GM18951 (cell line): ENCODE measurements at regions not wholly inside any gene's neighbourhood (a gene's known extent, or its start where the extent isn't known, plus 50 kb on each side); places are given as distances from the start of the nearest gene placed in this dataset.

ENCODE experiments used
- POLR2A ChIP-seq: IDR thresholded peaks from 4 replicates; pipeline ENCODE4 v1.6.1; 2011; ENCODE audit warnings: mild to moderate bottlenecking; ENCODE audit not compliant: insufficient read length, insufficient read depth; ENCODE audit errors: extremely low read depth
- in situ Hi-C: fragments of 300-500 bp; cut with MboI; formaldehyde crosslinking; loops from one replicate; pipeline ENCODE4 v1.12.0; 2022; ENCODE audit warnings: low sequenced_read_pairs, mixed read lengths, inconsistent platforms; ENCODE audit not compliant: unreplicated experiment

DNA sequence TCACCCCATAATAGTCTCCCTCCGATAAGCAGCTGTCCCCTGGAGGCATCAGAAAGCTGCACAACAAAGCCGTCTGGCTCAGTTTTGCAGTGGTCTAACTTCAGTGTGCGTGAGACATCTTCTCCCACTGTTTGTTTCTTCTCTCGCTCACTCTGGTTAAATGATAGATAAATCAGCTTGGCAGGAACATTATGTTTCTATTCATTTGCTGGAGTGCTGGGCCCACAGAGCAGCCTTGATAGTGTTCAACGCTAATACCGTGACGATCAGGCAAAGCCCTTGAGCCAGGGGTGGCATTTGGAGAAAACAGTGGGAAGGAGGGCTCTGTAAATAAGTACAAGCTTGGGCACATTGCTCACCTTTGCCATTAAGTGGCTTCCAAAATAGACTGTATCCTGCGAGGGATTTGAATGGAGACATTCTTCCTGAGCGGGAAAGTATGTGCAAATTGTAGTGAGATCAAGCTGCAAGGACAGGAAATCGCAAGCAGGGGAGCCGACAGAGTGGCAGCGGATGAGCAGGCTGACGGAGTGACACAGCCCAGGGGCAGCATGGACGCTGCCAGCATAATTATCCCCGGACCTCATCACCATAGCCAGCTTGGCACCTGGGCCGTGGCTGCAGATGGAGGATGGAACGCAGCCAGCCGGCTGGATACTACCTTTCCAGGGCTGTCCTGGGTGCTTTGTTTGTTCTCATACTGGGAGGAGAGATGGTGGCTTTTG, 256.8 kb upstream of the FZD8 start:
- in situ Hi-C loops: no loop called here
- TF ChIP-seq POLR2A: no peak

DNA sequence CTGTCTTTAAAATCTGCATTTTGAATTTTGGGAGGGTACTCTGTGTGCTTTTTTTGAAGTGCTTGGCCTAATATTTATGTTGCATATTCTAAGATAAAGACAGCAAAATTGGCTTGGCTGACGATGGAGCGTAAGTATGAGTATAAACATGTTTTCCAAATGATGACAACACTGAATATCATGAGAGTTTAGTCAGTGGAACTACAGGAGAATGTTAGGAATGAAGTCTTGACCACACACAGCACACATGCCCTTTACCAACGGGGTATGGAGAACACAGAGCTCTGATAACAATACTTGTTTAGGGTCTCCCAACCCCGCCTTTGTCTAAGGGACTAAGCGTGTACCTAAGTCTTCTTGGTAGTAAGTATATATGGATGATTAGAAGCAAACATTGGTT, 253.9 kb upstream of the FZD8 start:
- in situ Hi-C loops: no loop called here
- TF ChIP-seq POLR2A: no peak

DNA sequence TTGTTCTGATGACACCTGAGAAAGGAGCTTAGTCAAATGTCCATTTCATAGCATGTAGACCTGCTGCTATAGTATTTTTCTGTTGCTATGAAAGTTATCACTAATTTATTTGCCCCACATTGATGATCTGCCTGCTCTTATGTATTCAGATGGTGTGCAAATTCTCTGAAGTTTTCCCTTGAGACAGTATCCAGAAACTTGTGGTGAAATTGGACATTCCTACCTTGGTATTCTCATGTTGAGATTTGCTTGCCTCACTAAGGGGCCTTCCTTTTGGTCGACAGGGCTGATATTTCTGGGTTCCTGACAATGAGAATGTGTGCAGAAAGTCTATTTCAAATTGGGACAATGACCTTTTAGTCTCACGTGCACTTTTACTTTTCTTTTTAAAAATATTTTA, 253.2 kb upstream of the FZD8 start:
- in situ Hi-C loops: no loop called here
- TF ChIP-seq POLR2A: no peak

DNA sequence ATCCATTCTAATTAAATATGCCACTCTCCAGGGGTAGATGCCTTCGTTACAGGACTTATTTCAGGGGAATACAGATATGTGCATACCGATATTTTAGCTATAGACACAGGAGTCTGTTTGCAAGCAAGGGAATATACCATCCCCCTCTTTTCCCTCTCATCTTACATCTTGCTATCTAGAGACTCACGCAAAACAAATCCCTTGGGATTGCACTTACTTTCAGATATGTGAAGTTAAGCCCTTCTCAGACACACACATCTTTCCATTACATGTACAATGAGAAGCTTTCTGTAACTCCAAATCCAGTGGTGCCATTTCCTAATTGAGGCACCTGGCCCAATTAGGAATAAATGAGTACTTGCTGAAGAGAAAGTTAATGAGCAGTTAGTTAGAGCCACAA, 250.4 kb upstream of the FZD8 start:
- no peak for TF ChIP-seq POLR2A
- in situ Hi-C loops: no loop called here

DNA sequence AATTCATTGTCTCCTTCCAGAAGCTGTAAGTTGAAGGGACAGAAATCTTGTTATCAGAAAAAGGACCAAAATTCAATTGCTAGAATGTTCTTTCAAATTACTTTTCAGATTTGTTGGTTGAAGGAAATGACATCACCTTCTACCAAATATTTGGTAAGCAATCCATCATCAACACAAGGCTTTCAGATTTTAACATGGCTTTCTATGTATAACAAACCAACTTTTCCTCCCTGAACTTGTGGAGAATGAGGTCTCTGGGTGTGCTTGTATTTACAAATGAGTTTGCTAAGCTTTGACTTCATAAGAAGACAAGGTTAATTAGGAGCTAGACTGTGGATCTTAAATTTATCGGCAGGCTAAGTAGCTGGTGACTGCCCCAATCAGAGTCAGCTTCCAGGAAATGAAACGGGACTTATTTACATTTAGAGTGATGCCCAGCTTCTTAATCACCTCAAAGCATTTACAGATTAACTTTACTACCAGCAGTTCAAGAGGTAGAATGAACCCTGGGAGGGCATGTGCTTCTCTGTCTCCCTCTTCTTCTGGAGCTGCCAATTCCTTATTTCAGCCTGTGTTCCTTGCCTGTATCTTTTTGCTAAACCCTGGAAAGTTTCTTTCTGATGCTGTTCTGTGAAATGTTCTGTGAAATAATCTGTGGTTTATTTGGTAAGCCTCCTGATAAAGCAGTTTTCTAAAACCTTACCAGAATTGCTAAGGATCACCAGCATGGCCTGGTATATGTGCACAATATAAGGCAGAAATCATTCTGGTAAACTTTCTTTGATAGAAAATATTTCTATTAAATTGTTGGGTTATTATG, 248.8 kb upstream of the FZD8 start:
- in situ Hi-C loops: no loop called here
- no peak for TF ChIP-seq POLR2A

DNA sequence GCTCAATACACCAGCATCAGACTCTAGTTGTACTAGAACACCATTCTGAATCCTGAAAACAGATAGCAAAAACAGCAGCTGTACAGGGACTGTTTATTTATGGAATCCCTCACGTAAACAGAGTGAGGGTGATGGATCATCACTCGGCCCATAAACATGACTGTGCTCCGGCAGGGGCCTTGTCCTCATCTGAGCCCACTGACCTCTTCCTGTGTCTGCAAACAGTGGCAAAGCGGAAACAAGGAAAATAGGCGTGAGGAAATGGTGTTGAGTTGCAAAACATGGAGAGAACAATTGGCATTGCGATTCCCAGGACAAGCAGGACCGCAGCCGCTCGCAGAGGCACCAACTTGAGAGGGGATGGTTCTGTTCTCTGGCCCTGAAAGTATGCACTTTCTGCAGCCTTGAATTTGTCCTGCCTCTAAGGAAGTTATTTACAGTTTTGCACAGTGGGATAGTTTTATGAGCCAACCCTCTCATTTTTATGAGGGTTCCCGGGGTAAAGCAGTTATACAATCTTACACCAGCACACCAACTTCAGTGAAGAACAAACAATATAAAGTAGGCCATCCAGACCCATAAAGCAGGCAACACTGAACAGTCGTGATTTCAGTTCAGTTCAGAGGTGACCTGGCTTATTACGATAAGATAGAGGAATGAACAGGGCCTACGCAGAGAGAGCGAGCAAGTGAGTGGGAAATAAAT, 248.0 kb upstream of the FZD8 start:
- in situ Hi-C loops: no loop called here

DNA sequence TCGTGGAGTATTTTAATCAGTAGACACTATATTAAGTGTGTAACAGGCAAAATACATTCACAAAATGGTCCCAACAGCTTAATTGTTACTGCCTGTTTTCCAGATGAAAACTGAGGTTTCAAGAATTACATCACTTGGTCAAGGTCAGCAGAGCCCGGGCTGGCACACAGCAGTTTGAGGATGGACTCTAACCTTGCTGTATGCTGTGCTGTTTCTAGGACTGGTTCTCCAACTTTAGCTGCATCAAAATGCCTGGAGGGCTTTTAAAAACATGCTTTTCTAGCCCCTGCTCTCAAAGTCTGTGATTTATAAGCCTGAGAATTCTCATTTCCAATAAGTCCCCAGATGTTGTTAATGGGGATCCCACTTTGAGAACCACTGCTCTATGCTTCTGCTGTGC, 247.1 kb upstream of the FZD8 start:
- in situ Hi-C loops: no loop called here
- no peak for TF ChIP-seq POLR2A

More for the DNA sequence above, 248.0 kb upstream of the FZD8 start:
- TF ChIP-seq POLR2A: no peak

DNA sequence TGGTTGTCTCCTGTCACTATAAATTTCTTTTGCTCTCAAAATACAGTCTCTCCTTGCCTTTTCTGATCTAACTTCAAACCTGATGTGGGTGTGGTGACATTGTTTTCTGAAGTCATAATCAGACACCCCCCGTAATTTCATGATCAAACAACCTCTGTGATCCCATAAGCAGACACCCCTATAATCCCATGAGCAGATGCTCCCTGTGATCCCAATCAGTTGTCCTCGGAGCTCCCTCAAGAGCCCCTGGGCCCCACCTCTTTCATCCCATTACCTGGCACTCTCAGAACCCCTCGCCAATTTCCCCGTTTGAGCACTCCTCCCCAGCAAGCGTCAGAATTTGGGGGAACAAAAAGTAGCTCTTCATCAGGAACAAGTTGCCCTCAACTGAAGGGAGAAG, 246.3 kb upstream of the FZD8 start:
- in situ Hi-C loops: no loop called here
- no peak for TF ChIP-seq POLR2A

DNA sequence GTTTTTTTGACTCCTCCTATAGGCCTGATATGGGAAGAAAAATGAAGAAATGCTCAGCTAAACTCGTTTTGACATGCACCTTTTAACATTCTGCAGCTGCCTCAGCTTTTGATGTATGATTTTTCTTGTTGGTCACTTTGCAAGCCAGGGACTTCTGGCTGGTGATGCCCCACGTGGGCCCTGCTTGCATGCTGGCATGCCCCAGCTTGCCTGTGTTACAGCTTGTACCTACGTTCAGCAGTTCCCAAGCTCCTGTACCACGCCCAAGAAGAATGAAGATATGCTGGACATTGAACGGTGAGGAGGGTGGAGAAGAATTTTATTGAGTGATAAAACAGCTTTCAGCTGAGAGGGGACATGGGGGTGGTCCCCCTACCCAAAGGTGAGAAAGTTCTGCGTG, 245.6 kb upstream of the FZD8 start:
- in situ Hi-C loops: no loop called here
- no peak for TF ChIP-seq POLR2A

DNA sequence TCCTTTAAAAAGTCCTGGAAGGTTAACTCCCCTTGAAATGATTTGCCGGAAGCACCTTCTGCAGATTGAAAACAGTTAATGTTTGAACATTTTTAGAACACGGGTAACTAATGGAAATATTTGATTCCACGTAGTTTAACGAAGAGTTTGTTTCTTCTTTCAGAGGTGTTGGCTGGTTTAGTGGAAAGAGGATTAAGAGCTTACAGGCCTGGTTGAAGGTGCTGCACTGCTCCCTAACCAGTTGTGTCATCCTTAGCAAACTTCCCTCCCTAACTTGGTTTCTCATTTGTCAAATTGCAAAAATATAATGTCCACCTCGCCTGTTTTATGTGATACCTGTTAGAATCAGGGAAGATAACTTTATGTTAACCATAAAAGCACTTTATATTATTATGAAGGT, 243.0 kb upstream of the FZD8 start:
- TF ChIP-seq POLR2A: no peak

DNA sequence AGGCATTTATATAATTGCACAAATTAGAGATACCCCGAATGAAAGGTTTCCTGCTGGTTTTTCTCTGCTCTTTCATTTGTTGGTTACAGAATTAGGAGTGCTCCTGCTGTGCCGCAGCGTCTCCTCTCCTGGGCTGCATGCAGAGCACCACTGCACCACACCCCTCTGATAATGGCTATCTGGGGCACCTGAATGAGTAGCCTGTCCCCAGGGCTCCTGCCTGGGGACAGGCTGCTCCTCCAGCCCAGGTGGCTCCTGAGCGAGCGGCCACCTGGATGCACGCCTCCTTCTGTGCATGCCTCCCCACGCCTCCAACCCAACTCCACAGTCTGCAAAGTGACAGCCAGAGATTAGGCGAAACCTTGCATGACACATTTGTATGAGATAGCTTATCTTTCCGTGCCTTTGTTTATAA, 242.6 kb upstream of the FZD8 start:
- TF ChIP-seq POLR2A: no peak
- in situ Hi-C loops: no loop called here

More for the DNA sequence above, 243.0 kb upstream of the FZD8 start:
- in situ Hi-C loops: no loop called here

DNA sequence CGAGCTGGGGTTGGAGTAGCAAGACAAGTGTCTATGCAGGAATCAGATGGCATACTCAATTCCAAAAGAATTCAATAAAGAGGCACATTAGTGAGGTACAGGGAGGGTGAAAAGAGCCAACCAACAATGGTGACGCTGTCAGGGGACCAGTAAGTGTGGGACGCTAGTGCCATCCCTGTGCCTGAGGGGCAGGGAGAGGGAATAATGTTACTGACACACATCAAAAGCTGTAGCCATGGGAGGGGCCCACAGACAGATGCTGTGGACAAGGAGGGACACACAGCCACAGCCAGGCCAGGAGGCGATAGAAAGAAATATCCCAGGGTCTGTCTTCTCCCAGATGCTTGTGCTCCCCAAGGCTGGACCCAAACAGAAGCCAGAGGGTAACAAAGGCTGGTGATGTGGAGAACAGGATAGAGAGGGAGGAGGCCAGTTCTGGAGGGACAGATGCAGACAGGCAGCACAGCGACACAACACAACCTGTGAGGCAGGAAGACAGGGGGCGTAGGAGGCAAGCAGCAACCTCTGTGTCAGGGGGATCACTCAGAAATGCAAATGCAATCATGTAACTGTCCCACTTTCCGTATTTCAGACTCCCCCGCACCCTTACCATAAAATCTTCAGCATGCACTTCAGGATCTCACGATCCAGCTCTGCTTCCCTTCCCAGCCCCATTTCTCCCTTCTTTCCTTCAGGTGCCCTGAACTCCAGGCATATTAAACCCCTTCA, 240.5 kb upstream of the FZD8 start:
- no peak for TF ChIP-seq POLR2A
- in situ Hi-C loops: no loop called here

DNA sequence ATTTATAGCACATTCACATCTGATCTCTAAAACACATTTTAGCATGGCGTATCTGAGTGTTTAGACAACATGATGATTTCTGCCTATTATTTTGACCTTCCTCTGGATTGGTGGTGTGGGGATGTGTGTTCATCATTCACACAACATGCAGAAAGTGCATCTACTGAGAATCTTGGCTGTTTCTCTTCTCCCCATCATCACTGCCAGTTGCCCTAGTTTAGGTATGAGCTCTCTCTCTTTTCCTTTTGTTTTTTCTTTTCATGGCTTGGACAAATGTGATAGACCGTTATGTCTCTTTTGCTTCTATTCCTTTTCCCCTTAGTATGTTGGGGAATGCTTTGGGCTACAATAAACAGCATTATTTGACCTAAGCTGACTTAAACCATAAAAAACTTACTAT, 239.2 kb upstream of the FZD8 start:
- TF ChIP-seq POLR2A: no peak
- in situ Hi-C loops: no loop called here
